ENCODE measurements at regions not wholly inside any gene's neighbourhood (a gene's known extent, or its start where the extent isn't known, plus 50 kb on each side); places are given as distances from the start of the nearest gene placed in this dataset.
"Not testable (repeated sequence)": the region's sequence is repeated elsewhere in the genome, so short reads cannot be mapped to it uniquely, and the experiment has no call there.

GRCh38 chr2:4900861-4901770 lies 791.1 kb upstream of the SOX11 start:
- H3K4me3 ChIP-seq (ENCODE audit: low read depth, low read length): no peak overlapping the region

GRCh38 chr2:4903656-4904348 lies 788.4 kb upstream of the SOX11 start:
- H3K4me3 ChIP-seq (ENCODE audit: low read depth, low read length): no peak overlapping the region

GRCh38 chr2:4908461-4908860 lies 783.7 kb upstream of the SOX11 start:
- H3K4me3 ChIP-seq (ENCODE audit: low read depth, low read length): no peak overlapping the region

- H3K4me3 ChIP-seq (ENCODE audit: low read depth, low read length): no peak overlapping the region
Measured at GRCh38 chr2:4909346-4910009, 782.7 kb upstream of the SOX11 start.

GRCh38 chr2:4914036-4914435 lies 778.1 kb upstream of the SOX11 start:
- H3K4me3 ChIP-seq (ENCODE audit: low read depth, low read length): no peak overlapping the region

GRCh38 chr2:4914551-4914950 lies 777.6 kb upstream of the SOX11 start:
- no peak overlapping the region for H3K4me3 ChIP-seq (ENCODE audit: low read depth, low read length)

GRCh38 chr2:4915357-4915756 lies 776.8 kb upstream of the SOX11 start:
- H3K4me3 ChIP-seq (ENCODE audit: low read depth, low read length): no peak overlapping the region

- H3K4me3 ChIP-seq (ENCODE audit: low read depth, low read length): no peak overlapping the region
Measured at GRCh38 chr2:4916094-4916493, 776.1 kb upstream of the SOX11 start.

- H3K4me3 ChIP-seq (ENCODE audit: low read depth, low read length): no peak overlapping the region
Measured at GRCh38 chr2:4930704-4931103, 761.5 kb upstream of the SOX11 start.

GRCh38 chr2:4931721-4932365 lies 760.3 kb upstream of the SOX11 start:
- H3K4me3 ChIP-seq (ENCODE audit: low read depth, low read length): no peak overlapping the region

GRCh38 chr2:4935291-4935690 lies 756.9 kb upstream of the SOX11 start:
- H3K4me3 ChIP-seq (ENCODE audit: low read depth, low read length): not testable (repeated sequence)

- H3K4me3 ChIP-seq (ENCODE audit: low read depth, low read length): no peak overlapping the region
Measured at GRCh38 chr2:4937550-4937949, 754.6 kb upstream of the SOX11 start.

- no peak overlapping the region for H3K4me3 ChIP-seq (ENCODE audit: low read depth, low read length)
Measured at GRCh38 chr2:4938206-4938605, 754.0 kb upstream of the SOX11 start.

GRCh38 chr2:4942441-4942840 lies 749.7 kb upstream of the SOX11 start:
- H3K4me3 ChIP-seq (ENCODE audit: low read depth, low read length): no peak overlapping the region

GRCh38 chr2:4947911-4948310 lies 744.3 kb upstream of the SOX11 start:
- H3K4me3 ChIP-seq (ENCODE audit: low read depth, low read length): no peak overlapping the region

GRCh38 chr2:4951368-4951767 lies 740.8 kb upstream of the SOX11 start:
- H3K4me3 ChIP-seq (ENCODE audit: low read depth, low read length): no peak overlapping the region

- H3K4me3 ChIP-seq (ENCODE audit: low read depth, low read length): no peak overlapping the region
Measured at GRCh38 chr2:4959219-4959618, 733.0 kb upstream of the SOX11 start.

- no peak overlapping the region for H3K4me3 ChIP-seq (ENCODE audit: low read depth, low read length)
Measured at GRCh38 chr2:4962419-4962818, 729.8 kb upstream of the SOX11 start.

- H3K4me3 ChIP-seq (ENCODE audit: low read depth, low read length): no peak overlapping the region
Measured at GRCh38 chr2:4963106-4963505, 729.1 kb upstream of the SOX11 start.

- H3K4me3 ChIP-seq (ENCODE audit: low read depth, low read length): no peak overlapping the region
Measured at GRCh38 chr2:4964001-4964540, 728.1 kb upstream of the SOX11 start.

- H3K4me3 ChIP-seq (ENCODE audit: low read depth, low read length): no peak overlapping the region
Measured at GRCh38 chr2:4964579-4964978, 727.6 kb upstream of the SOX11 start.
